ENCODE measurements at regions not wholly inside any gene's neighbourhood (a gene's known extent, or its start where the extent isn't known, plus 50 kb on each side); places are given as distances from the start of the nearest gene placed in this dataset.

- peak; percentile 4 to 18 (median 11) for DNase-seq
These were observed 223.7 kb downstream of the KCNC2 start for GRCh38 chr12:74985986-74986319.

DNA sequence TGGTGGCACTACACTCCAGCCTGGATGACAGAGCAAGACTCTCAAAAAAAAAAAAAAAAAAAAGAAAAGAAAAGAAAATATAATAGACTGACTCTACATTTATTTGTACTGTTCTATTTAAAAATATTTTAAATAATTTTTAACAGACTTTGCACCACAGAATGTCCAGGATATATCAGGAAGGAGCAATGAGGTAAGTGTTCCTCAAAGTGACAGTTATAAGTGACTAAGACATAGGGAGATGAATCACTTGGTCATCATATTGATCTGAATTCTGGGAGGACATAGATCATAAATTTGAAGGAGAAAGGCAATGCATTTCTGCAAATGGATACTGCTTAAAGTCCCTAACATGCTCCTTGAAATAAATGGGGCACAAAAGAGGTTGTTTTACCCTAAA lies 221.5 kb downstream of the KCNC2 start:
- DNase-seq: no peak
